Ishikawa (cell line): ENCODE measurements at regions not wholly inside any gene's neighbourhood (a gene's known extent, or its start where the extent isn't known, plus 50 kb on each side); places are given as distances from the start of the nearest gene placed in this dataset.

Experiments
- CEBPB ChIP-seq: IDR thresholded peaks from 2 replicates; pipeline ENCODE4 v1.6.1; 2012
- CREB1 ChIP-seq: IDR thresholded peaks from 2 replicates; pipeline ENCODE4 v1.6.1; 2012; ENCODE audit warnings: low read depth
- EGR1 ChIP-seq: IDR thresholded peaks from 2 replicates; pipeline ENCODE4 v1.6.1; 2012
- EP300 ChIP-seq: IDR thresholded peaks from 2 replicates; pipeline ENCODE4 v1.6.1; 2012; ENCODE audit warnings: borderline replicate concordance
- FOXM1 ChIP-seq: IDR thresholded peaks from 2 replicates; pipeline ENCODE4 v1.6.1; 2012; ENCODE audit warnings: low read depth, borderline replicate concordance
- MAX ChIP-seq: IDR thresholded peaks from 2 replicates; pipeline ENCODE4 v1.6.1; 2012
- REST ChIP-seq: IDR thresholded peaks from 2 replicates; pipeline ENCODE4 v1.6.1; 2012; ENCODE audit warnings: low read depth, mild to moderate bottlenecking
- TAF1 ChIP-seq: IDR thresholded peaks from 2 replicates; pipeline ENCODE4 v1.6.1; 2012; ENCODE audit warnings: low read depth, mild to moderate bottlenecking
- TCF12 ChIP-seq: IDR thresholded peaks from 2 replicates; pipeline ENCODE4 v1.6.1; 2012; ENCODE audit warnings: low read depth
- YY1 ChIP-seq: IDR thresholded peaks from 2 replicates; pipeline ENCODE4 v1.6.1; 2012; ENCODE audit warnings: low read depth

GRCh38 chr14:86124328-86124727, 594.4 kb downstream of the FLRT2 start:
- TF ChIP-seq CREB1 (no peak), YY1 (no peak), TAF1 (no peak), EP300 (no peak), MAX (no peak), EGR1 (no peak), FOXM1 (no peak), CEBPB (no peak), REST (no peak), TCF12 (no peak)
